GM23248 (cell line): ENCODE measurements at regions not wholly inside any gene's neighbourhood (a gene's known extent, or its start where the extent isn't known, plus 50 kb on each side); places are given as distances from the start of the nearest gene placed in this dataset.

Experiments used
- DNase-seq: peaks from one replicate; pipeline ENCODE4 v3.0.0-alpha.2; 2015
- H2AFZ ChIP-seq: fragments of 200-600 bp; sonication (generic); 2 replicates; pipeline ENCODE4 v1.6.1; 2016; ENCODE audit warnings: antibody characterized with exemption
- H3F3A ChIP-seq: fragments of 200-600 bp; sonication (generic); 2 replicates; pipeline ENCODE4 v1.6.1; 2016; ENCODE audit warnings: mild to moderate bottlenecking, antibody characterized with exemption, mixed run types; ENCODE audit not compliant: insufficient read depth
- H3K27ac ChIP-seq: fragments of 200-600 bp; sonication (generic); 2 replicates; pipeline ENCODE4 v1.5.1; 2016; ENCODE audit warnings: mild to moderate bottlenecking
- H3K27me3 ChIP-seq: fragments of 200-600 bp; sonication (generic); replicated peaks from 2 replicates; pipeline ENCODE4 v1.6.1; 2016; ENCODE audit warnings: mild to moderate bottlenecking; ENCODE audit not compliant: insufficient read depth
- H3K36me3 ChIP-seq: fragments of 200-600 bp; sonication (generic); 2 replicates; pipeline ENCODE4 v1.6.1; 2016; ENCODE audit warnings: low read depth, mild to moderate bottlenecking
- H3K4me1 ChIP-seq: fragments of 200-600 bp; sonication (generic); 2 replicates; pipeline ENCODE4 v1.6.1; 2016; ENCODE audit warnings: mild to moderate bottlenecking; ENCODE audit not compliant: insufficient read depth
- H3K4me2 ChIP-seq: fragments of 200-600 bp; sonication (generic); one replicate; pipeline ENCODE4 v1.6.1; 2016; ENCODE audit warnings: mild to moderate bottlenecking; ENCODE audit not compliant: unreplicated experiment
- H3K4me3 ChIP-seq: fragments of 200-600 bp; sonication (generic); 2 replicates; pipeline ENCODE4 v1.5.1; 2016; ENCODE audit warnings: mild to moderate bottlenecking
- H3K79me2 ChIP-seq: fragments of 200-600 bp; sonication (generic); 2 replicates; pipeline ENCODE4 v1.6.1; 2016; ENCODE audit warnings: mild to moderate bottlenecking; ENCODE audit not compliant: insufficient read depth
- H3K9ac ChIP-seq: fragments of 200-600 bp; sonication (generic); 2 replicates; pipeline ENCODE4 v1.6.1; 2016; ENCODE audit warnings: mild to moderate bottlenecking
- H3K9me2 ChIP-seq: fragments of 200-600 bp; sonication (generic); 2 replicates; pipeline ENCODE4 v1.6.1; 2016; ENCODE audit warnings: mixed run types, mild to moderate bottlenecking, moderate library complexity; ENCODE audit not compliant: insufficient read depth
- H3K9me3 ChIP-seq: fragments of 200-600 bp; sonication (generic); one replicate; pipeline ENCODE4 v1.6.1; 2017; ENCODE audit warnings: low read depth
- H4K20me1 ChIP-seq: fragments of 200-600 bp; sonication (generic); 2 replicates; pipeline ENCODE4 v1.6.0; 2016; ENCODE audit not compliant: insufficient read depth
- EZH2 ChIP-seq: fragments of 200-600 bp; sonication (generic); IDR thresholded peaks from 2 replicates; pipeline ENCODE4 v1.6.1; 2018; ENCODE audit warnings: antibody characterized with exemption, mild to moderate bottlenecking; ENCODE audit not compliant: insufficient read depth, poor library complexity, severe bottlenecking
- EZH2phosphoT487 ChIP-seq: fragments of 200-600 bp; sonication (generic); IDR thresholded peaks from 2 replicates; pipeline ENCODE4 v1.6.1; 2018; ENCODE audit warnings: antibody characterized with exemption, moderate library complexity, mild to moderate bottlenecking, low read depth; ENCODE audit not compliant: insufficient read depth
- WGBS, 2 experiments: methylation state at CpG; one replicate each; pipeline ENCODE4 v1.1.6; 2015 to 2017; ENCODE audit warnings: low lambda C conversion rate in 2 of 2, low coverage in 1 of 2; ENCODE audit errors: missing lambda C conversion rate in 2 of 2; 5-methylcytosine and 5-hydroxymethylcytosine counted together
- in situ Hi-C: fragments of 300-500 bp; cut with MboI; formaldehyde crosslinking; loops from 2 replicates; pipeline ENCODE4 v1.15.0; 2020

DNA sequence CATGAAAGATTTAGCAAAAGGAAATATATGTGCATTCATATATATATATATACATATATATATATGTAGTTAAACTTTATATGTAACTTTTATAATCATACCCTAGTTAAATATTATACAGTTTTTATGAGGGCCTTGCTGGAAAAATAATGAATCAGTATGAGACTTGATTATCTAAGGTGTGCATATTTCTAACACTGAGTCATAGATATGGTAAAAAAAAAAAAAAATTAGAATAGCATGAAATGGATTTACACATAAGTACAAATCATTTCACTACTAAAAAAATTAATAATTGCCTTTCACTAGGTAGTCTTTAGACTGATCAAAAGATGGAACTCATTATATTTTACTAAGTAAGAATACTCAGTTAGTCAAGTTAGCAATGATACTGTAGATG, 51.3 kb upstream of the DST start:
- Histone ChIP-seq H3K4me2 (peak overlapping the region; percentile 99), H2AFZ (no peak overlapping the region), H3K4me3 (no peak overlapping the region), H3K9me2 (no peaks in the 10 kb centered on the region), H3K9me3 (no peaks in the 10 kb centered on the region), H3K9ac (peak overlapping the region; percentile 82; the same call in 1 of the 2 replicates), H3K4me1 (peaks cover 63% of the 10 kb centered on the region), H3K27me3 (no peaks in the 10 kb centered on the region), H3F3A (peaks cover 88% of the 10 kb centered on the region), H4K20me1 (no peaks in the 10 kb centered on the region), H3K27ac (peak overlapping the region; percentile 92), H3K79me2 (peaks cover 81% of the 10 kb centered on the region), H3K36me3 (0 out of 2 replicates have a peak, but pooled peaks cover 4% of the 10 kb centered on the region)
- no peak for DNase-seq
- in situ Hi-C loops = no loop called here
- TF ChIP-seq EZH2 = no peak
- TF ChIP-seq EZH2phosphoT487 = no peak

- Histone ChIP-seq H3K79me2 (peaks cover 81% of the 10 kb centered on the region), H3K4me3 (peak overlapping the region; percentile 74)
Measured at GRCh38 chr6:56693246-56693607, 50.5 kb upstream of the DST start.

DNA sequence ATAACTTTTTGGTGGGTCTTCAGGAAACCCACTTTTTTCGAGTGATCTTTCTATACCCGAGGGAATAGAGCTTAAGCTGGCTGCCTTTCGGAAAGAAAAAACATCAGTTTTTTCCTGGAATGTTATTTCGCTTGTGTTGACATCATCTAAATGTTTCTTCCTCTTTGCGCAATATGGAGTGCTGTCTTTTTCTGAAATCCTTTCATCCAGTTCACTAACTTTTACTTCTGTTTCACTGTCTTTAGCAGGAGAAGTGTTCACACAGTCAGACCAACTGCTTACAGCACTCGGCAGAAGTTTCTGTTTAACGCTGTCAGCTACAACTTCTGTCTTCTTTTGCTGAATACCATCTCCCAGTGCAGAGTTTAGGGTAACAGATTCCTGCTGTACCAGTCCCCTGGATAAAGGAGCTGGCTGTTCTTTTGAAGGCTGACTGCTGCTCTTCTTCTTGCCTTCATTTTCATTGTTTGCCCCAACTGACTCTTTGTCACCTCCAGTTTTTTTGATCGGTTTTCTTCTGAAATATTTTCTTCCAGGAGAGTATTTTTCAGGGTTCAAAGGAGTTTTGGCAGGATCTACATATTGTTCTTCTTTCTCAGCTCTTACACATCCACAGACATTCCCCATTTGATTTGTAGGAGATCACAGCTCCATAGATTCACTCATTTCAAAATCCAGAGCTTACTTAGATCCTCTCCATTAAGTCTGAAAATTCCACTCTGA, 50.0 kb upstream of the DST start:
- peaks cover 81% of the 10 kb centered on the region for H3K79me2 ChIP-seq
- no peak for TF ChIP-seq EZH2phosphoT487
- no peak for TF ChIP-seq EZH2

More at GRCh38 chr6:56693246-56693607, 50.5 kb upstream of the DST start:
- no peak overlapping the region for H2AFZ ChIP-seq
- peak; percentile 96 for DNase-seq
- H3F3A ChIP-seq = peaks cover 90% of the 10 kb centered on the region
- peak overlapping the region; percentile 99 for H3K4me2 ChIP-seq
- peak overlapping the region; percentile 82 for H3K9ac ChIP-seq
- H3K27ac ChIP-seq = peak overlapping the region; percentile 92
- no peaks in the 10 kb centered on the region for H3K9me3 ChIP-seq
- in situ Hi-C loops = no loop called here
- H3K36me3 ChIP-seq = 0 out of 2 replicates have a peak, but pooled peaks cover 4% of the 10 kb centered on the region
- H3K27me3 ChIP-seq = no peaks in the 10 kb centered on the region
- TF ChIP-seq EZH2phosphoT487 = no peak
- TF ChIP-seq EZH2 = no peak
- H4K20me1 ChIP-seq = no peaks in the 10 kb centered on the region
- peaks cover 71% of the 10 kb centered on the region for H3K4me1 ChIP-seq
- 1% methylated on average over 5 of the region's 5 CpGs for WGBS, 2 experiments
- H3K9me2 ChIP-seq = no peaks in the 10 kb centered on the region

More for the DNA sequence above, 50.0 kb upstream of the DST start:
- H3K9me3 ChIP-seq = no peaks in the 10 kb centered on the region
- peaks cover 95% of the 10 kb centered on the region for H3F3A ChIP-seq
- no peaks in the 10 kb centered on the region for H3K9me2 ChIP-seq
- H4K20me1 ChIP-seq = no peaks in the 10 kb centered on the region
- peak overlapping the region; percentile 74 for H3K4me3 ChIP-seq
- 0 out of 2 replicates have a peak, but pooled peaks cover 4% of the 10 kb centered on the region for H3K36me3 ChIP-seq
- no peak overlapping the region for H2AFZ ChIP-seq
- peak; percentile 85 for DNase-seq
- peak overlapping the region; percentile 92 for H3K27ac ChIP-seq
- no peaks in the 10 kb centered on the region for H3K27me3 ChIP-seq
- 0 to 1% methylated on average over 8 of the region's 8 CpGs for WGBS, 2 experiments
- peak overlapping the region; percentile 82 for H3K9ac ChIP-seq
- peaks cover 76% of the 10 kb centered on the region for H3K4me1 ChIP-seq
- peak overlapping the region; percentile 99 for H3K4me2 ChIP-seq
- in situ Hi-C loops = no loop called here
